NB4 (cell line): ENCODE measurements at regions not wholly inside any gene's neighbourhood (a gene's known extent, or its start where the extent isn't known, plus 50 kb on each side); places are given as distances from the start of the nearest gene placed in this dataset.

Source experiments
- MYC ChIP-seq: IDR thresholded peaks from 2 replicates; pipeline ENCODE4 v1.6.1; 2011; ENCODE audit warnings: low read depth, low read length
- POLR2A ChIP-seq: IDR thresholded peaks from 2 replicates; pipeline ENCODE4 v1.6.1; 2011; ENCODE audit warnings: mild to moderate bottlenecking; ENCODE audit not compliant: insufficient read length; ENCODE audit errors: extremely low read depth
- TF ChIP-seq, protein P1 (sequence below): IDR thresholded peaks from one replicate; pipeline ENCODE4 v1.5.1; 2012; ENCODE audit warnings: low read depth, low read length

DNA sequence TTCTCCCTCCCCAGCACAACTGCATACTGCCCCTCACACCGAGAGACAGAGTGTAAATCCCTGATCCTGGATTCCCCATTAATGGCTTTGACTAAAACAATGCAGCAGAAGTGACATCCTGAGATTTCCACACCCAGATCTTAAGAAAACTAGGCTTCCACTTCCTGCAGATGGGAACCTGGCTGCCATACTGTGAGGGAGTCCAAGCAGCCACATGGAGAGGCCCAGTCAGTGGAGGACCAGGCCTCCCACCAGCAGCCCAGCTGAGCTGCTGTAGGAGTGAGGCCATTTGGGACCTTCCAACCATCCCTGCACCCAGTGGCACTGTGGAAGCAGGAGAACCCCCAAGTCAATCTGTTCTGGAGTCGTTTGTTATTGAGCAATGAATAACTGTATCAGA is 120.6 kb downstream of the CRYAA start:
- TF ChIP-seq, protein P1, sequence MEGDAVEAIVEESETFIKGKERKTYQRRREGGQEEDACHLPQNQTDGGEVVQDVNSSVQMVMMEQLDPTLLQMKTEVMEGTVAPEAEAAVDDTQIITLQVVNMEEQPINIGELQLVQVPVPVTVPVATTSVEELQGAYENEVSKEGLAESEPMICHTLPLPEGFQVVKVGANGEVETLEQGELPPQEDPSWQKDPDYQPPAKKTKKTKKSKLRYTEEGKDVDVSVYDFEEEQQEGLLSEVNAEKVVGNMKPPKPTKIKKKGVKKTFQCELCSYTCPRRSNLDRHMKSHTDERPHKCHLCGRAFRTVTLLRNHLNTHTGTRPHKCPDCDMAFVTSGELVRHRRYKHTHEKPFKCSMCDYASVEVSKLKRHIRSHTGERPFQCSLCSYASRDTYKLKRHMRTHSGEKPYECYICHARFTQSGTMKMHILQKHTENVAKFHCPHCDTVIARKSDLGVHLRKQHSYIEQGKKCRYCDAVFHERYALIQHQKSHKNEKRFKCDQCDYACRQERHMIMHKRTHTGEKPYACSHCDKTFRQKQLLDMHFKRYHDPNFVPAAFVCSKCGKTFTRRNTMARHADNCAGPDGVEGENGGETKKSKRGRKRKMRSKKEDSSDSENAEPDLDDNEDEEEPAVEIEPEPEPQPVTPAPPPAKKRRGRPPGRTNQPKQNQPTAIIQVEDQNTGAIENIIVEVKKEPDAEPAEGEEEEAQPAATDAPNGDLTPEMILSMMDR: no peak
- no peak for TF ChIP-seq POLR2A
- no peak for TF ChIP-seq MYC
